HUES64 (cell line): ENCODE measurements at regions not wholly inside any gene's neighbourhood (a gene's known extent, or its start where the extent isn't known, plus 50 kb on each side); places are given as distances from the start of the nearest gene placed in this dataset.
"Not testable (repeated sequence)": the region's sequence is repeated elsewhere in the genome, so short reads cannot be mapped to it uniquely, and the experiment has no call there.

Experiments used
- H3K27ac ChIP-seq: 2 replicates; pipeline ENCODE4 v1.7.0; 2013; ENCODE audit warnings: low read depth, low read length, inconsistent platforms
- H3K27me3 ChIP-seq: 2 replicates; pipeline ENCODE4 v1.6.1; 2013; ENCODE audit warnings: mild to moderate bottlenecking, low read length; ENCODE audit not compliant: insufficient read depth
- H3K36me3 ChIP-seq: 2 replicates; pipeline ENCODE4 v1.6.1; 2013; ENCODE audit warnings: mild to moderate bottlenecking, low read length; ENCODE audit not compliant: insufficient read depth
- H3K4me1 ChIP-seq: 2 replicates; pipeline ENCODE4 v1.6.1; 2013; ENCODE audit warnings: mild to moderate bottlenecking, low read length, moderate library complexity; ENCODE audit not compliant: insufficient read depth
- H3K4me3 ChIP-seq: 2 replicates; pipeline ENCODE4 v1.5.1; 2013; ENCODE audit warnings: mild to moderate bottlenecking, low read length, moderate library complexity
- H3K9ac ChIP-seq: 2 replicates; pipeline ENCODE4 v1.6.1; 2013; ENCODE audit warnings: mild to moderate bottlenecking, low read depth, low read length
- H3K9me3 ChIP-seq: 2 replicates; pipeline ENCODE4 v1.6.1; 2013; ENCODE audit warnings: low read depth, low read length; ENCODE audit not compliant: insufficient read depth
- WGBS: fragments of 150-250, 120-280 bp; methylation state at CpG from one replicate; pipeline ENCODE4 v1.1.7; 2013; ENCODE audit warnings: missing lambda C conversion rate; 5-methylcytosine and 5-hydroxymethylcytosine counted together

- WGBS: 85% methylated on average over 1 of the region's 1 CpG
- Histone ChIP-seq H3K4me3 (no peak overlapping the region), H3K9me3 (no peaks in the 10 kb centered on the region), H3K27me3 (no peaks in the 10 kb centered on the region), H3K4me1 (no peaks in the 10 kb centered on the region), H3K36me3 (no peaks in the 10 kb centered on the region), H3K9ac (no peak overlapping the region), H3K27ac (no peak overlapping the region)
Measured at GRCh38 chr14:43853541-43853940, 653.5 kb downstream of the FSCB start.

DNA sequence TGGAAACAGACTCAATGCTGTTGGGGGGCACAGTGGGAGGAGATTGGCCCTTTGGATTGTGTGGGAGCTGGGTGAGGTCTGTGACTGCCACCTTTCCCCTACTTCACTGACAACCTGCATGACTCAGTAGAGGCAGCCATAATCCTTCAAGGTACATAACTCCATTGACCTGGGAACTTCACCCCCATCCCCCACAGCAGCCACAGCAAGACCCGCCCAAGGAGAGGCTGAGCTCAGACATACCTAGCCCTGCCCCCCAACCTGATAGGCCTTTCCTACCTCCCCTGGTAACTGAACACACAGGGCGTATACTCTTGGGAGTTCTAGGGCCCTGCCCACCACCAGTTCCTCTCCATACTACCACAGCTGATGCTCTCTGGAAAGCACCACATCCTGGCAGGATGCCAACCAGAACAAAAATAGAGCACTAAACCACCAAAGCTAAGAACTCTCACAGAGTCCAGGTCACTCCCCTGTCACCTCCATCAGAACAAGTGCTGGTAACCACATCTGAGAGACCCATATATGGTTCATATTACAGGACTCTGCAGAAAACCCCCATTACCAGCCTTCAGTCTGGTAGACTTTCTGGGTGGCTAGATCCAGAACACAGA, 703.9 kb downstream of the FSCB start:
- Histone ChIP-seq H3K36me3 (no peaks in the 10 kb centered on the region), H3K27ac (no peak overlapping the region), H3K27me3 (no peaks in the 10 kb centered on the region), H3K4me1 (no peaks in the 10 kb centered on the region), H3K9ac (no peak overlapping the region), H3K4me3 (no peak overlapping the region), H3K9me3 (no peaks in the 10 kb centered on the region)
- 90% methylated on average over 2 of the region's 2 CpGs for WGBS

DNA sequence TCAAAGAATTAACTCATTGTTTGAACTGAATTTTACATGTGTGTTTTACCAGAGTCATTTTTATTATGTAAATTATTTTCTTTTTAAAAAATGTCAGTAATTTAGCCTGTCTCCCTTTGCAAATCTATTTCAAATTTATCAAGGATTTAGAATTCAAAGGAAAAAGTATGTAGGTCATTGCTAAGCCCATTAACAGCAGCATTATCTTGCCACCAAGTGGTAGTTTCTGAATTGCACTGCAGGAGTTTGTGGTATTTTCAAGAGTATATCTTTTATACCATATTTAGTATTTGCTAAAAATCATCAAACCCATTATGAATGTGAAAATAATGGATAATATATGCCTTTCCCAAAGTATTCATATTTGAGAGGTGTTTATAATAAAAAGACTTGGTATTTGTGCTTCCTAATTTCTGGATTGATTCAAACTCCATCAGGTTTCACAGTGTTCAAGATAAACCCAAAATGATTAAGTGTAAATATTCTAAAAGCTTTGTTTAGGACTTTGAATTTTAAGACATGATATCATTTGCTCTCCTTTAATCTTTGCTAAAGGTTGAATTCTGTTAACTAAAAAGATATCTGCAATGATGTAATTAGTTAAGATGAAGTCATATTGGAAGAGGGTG, 711.4 kb downstream of the FSCB start:
- no peaks in the 10 kb centered on the region for H3K36me3 ChIP-seq
- no peak overlapping the region for H3K27ac ChIP-seq
- no peak overlapping the region for H3K4me3 ChIP-seq
- H3K27me3 ChIP-seq: no peaks in the 10 kb centered on the region
- no peaks in the 10 kb centered on the region for H3K9me3 ChIP-seq
- no peak overlapping the region for H3K9ac ChIP-seq
- H3K4me1 ChIP-seq: peaks cover 7% of the 10 kb centered on the region; the same call in 1 of the 2 replicates

GRCh38 chr14:43793579-43793978, 713.5 kb downstream of the FSCB start:
- 94% methylated on average over 1 of the region's 2 CpGs for WGBS
- Histone ChIP-seq H3K9me3 (no peaks in the 10 kb centered on the region), H3K4me1 (peaks cover 7% of the 10 kb centered on the region; the same call in 1 of the 2 replicates), H3K4me3 (no peak overlapping the region), H3K36me3 (no peaks in the 10 kb centered on the region), H3K27me3 (no peaks in the 10 kb centered on the region), H3K27ac (no peak overlapping the region), H3K9ac (no peak overlapping the region)

GRCh38 chr14:43792980-43793379, 714.1 kb downstream of the FSCB start:
- Histone ChIP-seq H3K27ac (no peak overlapping the region), H3K36me3 (no peaks in the 10 kb centered on the region), H3K4me1 (peaks cover 7% of the 10 kb centered on the region; the same call in 1 of the 2 replicates), H3K9me3 (no peaks in the 10 kb centered on the region), H3K4me3 (no peak overlapping the region), H3K9ac (no peak overlapping the region), H3K27me3 (no peaks in the 10 kb centered on the region)
- 94% methylated on average over 2 of the region's 3 CpGs for WGBS

DNA sequence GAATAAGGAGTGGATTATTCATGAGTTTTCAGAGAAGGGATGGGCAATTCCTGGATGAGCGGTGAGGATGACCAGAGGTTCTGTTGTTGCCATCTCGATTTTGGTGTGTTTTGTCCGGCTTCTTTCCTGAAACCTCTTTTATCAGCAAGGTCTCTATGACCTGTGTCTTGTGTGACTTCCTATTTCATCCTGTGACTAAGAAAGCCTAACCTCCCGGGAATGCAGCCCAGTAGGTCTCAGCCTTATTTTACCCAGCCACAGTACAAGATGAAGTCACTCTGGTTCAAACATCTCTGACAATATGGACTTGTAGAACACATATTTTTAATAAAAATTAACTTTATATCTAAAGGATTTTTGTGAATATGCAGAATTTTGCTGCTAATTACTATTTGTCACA, 716.4 kb downstream of the FSCB start:
- no peak overlapping the region for H3K9ac ChIP-seq
- no peaks in the 10 kb centered on the region for H3K9me3 ChIP-seq
- H3K4me3 ChIP-seq: no peak overlapping the region
- H3K27me3 ChIP-seq: no peaks in the 10 kb centered on the region
- H3K36me3 ChIP-seq: no peaks in the 10 kb centered on the region
- H3K4me1 ChIP-seq: 0 out of 2 replicates have a peak, but pooled peaks cover 7% of the 10 kb centered on the region
- H3K27ac ChIP-seq: no peak overlapping the region
- WGBS: 92% methylated on average over 4 of the region's 4 CpGs

GRCh38 chr14:43789458-43789857, 717.6 kb downstream of the FSCB start:
- H3K4me1 ChIP-seq: 0 out of 2 replicates have a peak, but pooled peaks cover 7% of the 10 kb centered on the region
- H3K9ac ChIP-seq: no peak overlapping the region
- no peaks in the 10 kb centered on the region for H3K27me3 ChIP-seq
- no peak overlapping the region for H3K27ac ChIP-seq
- H3K4me3 ChIP-seq: no peak overlapping the region
- H3K36me3 ChIP-seq: no peaks in the 10 kb centered on the region
- WGBS: 100% methylated on average over 1 of the region's 2 CpGs
- no peaks in the 10 kb centered on the region for H3K9me3 ChIP-seq

DNA sequence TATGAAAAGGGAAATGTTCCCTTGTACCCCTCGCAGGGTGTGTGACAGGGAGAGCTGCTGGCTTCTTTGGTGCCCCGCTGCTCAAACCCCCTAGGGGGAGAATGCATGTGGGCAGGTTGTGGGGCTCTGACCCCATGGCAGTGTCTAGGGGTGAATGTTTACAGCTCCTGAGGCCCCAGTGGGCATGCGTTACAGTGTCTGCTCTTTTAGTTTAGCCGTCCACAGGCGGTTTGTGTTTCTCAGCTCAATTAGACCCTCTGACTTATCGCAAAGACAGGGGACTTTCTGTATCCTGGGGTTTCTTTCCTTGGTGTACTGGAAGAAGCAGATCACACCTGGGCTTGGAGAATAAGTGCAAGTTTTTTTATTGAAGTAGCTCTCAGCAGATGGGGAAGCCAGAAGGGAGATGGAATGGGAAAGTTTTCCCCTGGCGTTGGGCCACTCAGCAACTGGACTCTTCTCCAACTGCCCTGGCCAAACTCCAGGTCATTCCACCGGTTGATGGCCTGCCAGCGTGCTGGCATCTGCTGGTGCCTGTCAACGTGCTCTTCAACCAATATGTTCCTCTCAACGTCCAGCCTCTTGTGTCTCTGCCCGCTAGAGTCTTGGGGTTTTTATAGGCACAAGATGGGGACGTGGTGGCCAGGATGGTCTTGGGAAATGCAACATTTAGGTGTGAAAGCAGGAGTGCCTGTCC, 720.9 kb downstream of the FSCB start:
- no peaks in the 10 kb centered on the region for H3K36me3 ChIP-seq
- H3K9ac ChIP-seq: no peak overlapping the region
- no peaks in the 10 kb centered on the region for H3K9me3 ChIP-seq
- 93% methylated on average over 13 of the region's 13 CpGs for WGBS
- H3K27me3 ChIP-seq: no peaks in the 10 kb centered on the region
- H3K4me1 ChIP-seq: no peaks in the 10 kb centered on the region
- H3K27ac ChIP-seq: no peak overlapping the region
- no peak overlapping the region for H3K4me3 ChIP-seq

- H3K27ac ChIP-seq, H3K27me3 ChIP-seq, H3K9me3 ChIP-seq, H3K4me1 ChIP-seq, H3K36me3 ChIP-seq, H3K4me3 ChIP-seq, H3K9ac ChIP-seq: not testable (repeated sequence)
- 98% methylated on average over 10 of the region's 10 CpGs for WGBS
Measured at GRCh38 chr14:43784432-43784831, 722.7 kb downstream of the FSCB start.

DNA sequence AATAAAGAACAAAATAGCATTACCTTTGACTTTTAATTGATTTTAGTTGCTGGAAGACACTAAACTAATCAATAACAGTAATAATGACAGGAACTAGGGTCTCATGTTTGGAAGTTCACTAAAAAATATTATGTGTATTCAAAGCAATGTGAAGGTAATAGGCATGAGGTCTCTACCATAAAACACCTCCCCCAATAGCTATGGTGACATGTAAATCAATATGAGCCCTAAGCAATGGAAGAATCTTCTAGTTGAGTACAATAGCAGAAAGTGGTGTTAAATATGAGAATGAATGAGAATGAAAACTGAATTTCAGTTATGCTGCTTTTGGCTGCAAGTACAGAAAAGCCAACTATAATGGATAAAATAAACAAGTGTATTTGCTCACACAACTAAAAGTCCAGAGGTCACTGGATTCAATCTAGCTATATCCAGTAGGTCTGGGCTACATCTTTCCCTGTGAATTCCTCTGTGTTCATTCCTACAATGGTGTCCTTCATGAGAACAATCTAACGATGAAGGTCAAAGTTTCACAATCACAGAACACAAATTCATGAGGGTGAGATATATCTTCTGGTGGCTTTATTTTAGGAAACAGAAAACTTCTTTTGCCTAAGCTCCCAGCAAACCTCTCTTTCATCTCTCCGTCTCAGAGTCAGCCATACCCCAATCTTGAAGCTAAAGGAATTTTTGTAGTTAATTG, 728.0 kb downstream of the FSCB start:
- Histone ChIP-seq H3K4me1 (peaks cover 7% of the 10 kb centered on the region; the same call in 1 of the 2 replicates), H3K4me3 (no peak overlapping the region), H3K27me3 (no peaks in the 10 kb centered on the region), H3K9ac (no peak overlapping the region), H3K27ac (no peak overlapping the region), H3K36me3 (no peaks in the 10 kb centered on the region), H3K9me3 (peaks cover 7% of the 10 kb centered on the region; the same call in 1 of the 2 replicates)
- 80% methylated on average over 1 of the region's 2 CpGs for WGBS

- no peaks in the 10 kb centered on the region for H3K27me3 ChIP-seq
- peaks cover 10% of the 10 kb centered on the region; the same call in 1 of the 2 replicates for H3K9me3 ChIP-seq
- peaks cover 7% of the 10 kb centered on the region; the same call in 1 of the 2 replicates for H3K4me1 ChIP-seq
- WGBS: 100% methylated on average over 1 of the region's 1 CpG
- no peak overlapping the region for H3K27ac ChIP-seq
- no peaks in the 10 kb centered on the region for H3K36me3 ChIP-seq
- no peak overlapping the region for H3K9ac ChIP-seq
- no peak overlapping the region for H3K4me3 ChIP-seq
Measured at GRCh38 chr14:43778570-43778936, 728.5 kb downstream of the FSCB start.
